SK-N-SH (cell line): ENCODE measurements at regions not wholly inside any gene's neighbourhood (a gene's known extent, or its start where the extent isn't known, plus 50 kb on each side); places are given as distances from the start of the nearest gene placed in this dataset.

ENCODE experiments used
- CTCF ChIA-PET: fragments of 300-600, 350-600 bp; formaldehyde crosslinking; extraction: SDS; loops from one replicate; lab custom pipeline; 2021; lab: Yijun Ruan, JAX
- POLR2A ChIA-PET: fragments of 350-600 bp; sonication (Branson Sonifier 250); formaldehyde crosslinking; extraction: SDS; loops from one replicate; lab custom pipeline; 2020; ENCODE audit warnings: antibody characterized with exemption, inconsistent platforms; lab: Yijun Ruan, JAX
- DNase-seq: peaks from one replicate; pipeline ENCODE4 v3.0.0; 2012
- H2AFZ ChIP-seq: fragments of 200-600 bp; sonication (generic); 2 replicates; pipeline ENCODE4 v1.8.1; 2016; ENCODE audit warnings: antibody characterized with exemption, mild to moderate bottlenecking, low read depth
- H3F3A ChIP-seq: fragments of 200-600 bp; sonication (generic); replicated peaks from 2 replicates; pipeline ENCODE3; 2016; ENCODE audit warnings: antibody characterized with exemption, mild to moderate bottlenecking; ENCODE audit not compliant: insufficient read depth
- H3K27ac ChIP-seq, 2 experiments: fragments of 200-500 bp in 1 of 2; fragments of 200-600 bp in 1 of 2; sonication (Bioruptor generic) in 1 of 2; sonication (generic), shearing (Covaris generic) in 1 of 2; 2 replicates each; pipeline versions ENCODE4 v1.5.1 to v1.6.1; 2014 to 2016; ENCODE audit warnings: low read depth in 2 of 2, inconsistent platforms in 1 of 2, low read length in 1 of 2, mild to moderate bottlenecking in 1 of 2, mixed read lengths in 1 of 2
- H3K27me3 ChIP-seq: fragments of 200-600 bp; sonication (generic), shearing (Covaris generic); 2 replicates; pipeline ENCODE4 v1.6.1; 2016; ENCODE audit warnings: mixed run types; ENCODE audit not compliant: insufficient read depth
- H3K36me3 ChIP-seq, 2 experiments: fragments of 200-500 bp in 1 of 2; fragments of 200-600 bp in 1 of 2; sonication (Bioruptor generic) in 1 of 2; sonication (generic) in 1 of 2; replicated peaks in 1 of 2; 2 replicates each; pipeline versions ENCODE3 to v1.5.1; 2014 to 2016; ENCODE audit warnings: low read length in 1 of 2, mild to moderate bottlenecking in 1 of 2; ENCODE audit not compliant: insufficient read depth in 2 of 2, control insufficient read depth in 1 of 2
- H3K4me1 ChIP-seq, 2 experiments: fragments of 200-500 bp in 1 of 2; fragments of 200-600 bp in 1 of 2; sonication (Bioruptor generic) in 1 of 2; sonication (generic), shearing (Covaris generic) in 1 of 2; 2 replicates each; pipeline versions ENCODE4 v1.5.1 to v1.6.1; 2014 to 2016; ENCODE audit warnings: low read depth in 1 of 2, low read length in 1 of 2, mixed run types in 1 of 2; ENCODE audit not compliant: insufficient read depth in 2 of 2, control insufficient read depth in 1 of 2
- H3K4me2 ChIP-seq: fragments of 200-600 bp; sonication (generic), shearing (Covaris generic); 2 replicates; pipeline ENCODE4 v1.6.1; 2017; ENCODE audit warnings: mixed run types
- H3K4me3 ChIP-seq, 2 experiments: fragments of 200-500 bp in 1 of 2; fragments of 200-600 bp in 1 of 2; sonication (Bioruptor generic) in 1 of 2; sonication (generic), shearing (Covaris generic) in 1 of 2; 2 replicates each; pipeline versions ENCODE4 v1.5.1 to v1.8.1; 2014 to 2016; ENCODE audit warnings: low read depth in 2 of 2, inconsistent platforms in 1 of 2, low read length in 1 of 2, mild to moderate bottlenecking in 1 of 2, mixed read lengths in 1 of 2, moderate library complexity in 1 of 2
- H3K79me2 ChIP-seq: fragments of 200-600 bp; sonication (generic); 2 replicates; pipeline ENCODE4 v1.8.1; 2017; ENCODE audit warnings: mild to moderate bottlenecking; ENCODE audit not compliant: insufficient read depth
- H3K9ac ChIP-seq: fragments of 200-600 bp; sonication (generic); 2 replicates; pipeline ENCODE4 v1.6.1; 2017; ENCODE audit warnings: mixed run types
- H3K9me2 ChIP-seq: fragments of 200-600 bp; sonication (generic); 2 replicates; pipeline ENCODE4 v1.6.1; 2017; ENCODE audit warnings: mixed run types
- H3K9me3 ChIP-seq: fragments of 200-600 bp; sonication (generic); 2 replicates; pipeline ENCODE4 v1.6.1; 2017; ENCODE audit warnings: mixed run types, mild to moderate bottlenecking, moderate library complexity
- H4K20me1 ChIP-seq: fragments of 200-600 bp; sonication (generic); 2 replicates; pipeline ENCODE4 v1.6.1; 2017; ENCODE audit warnings: mild to moderate bottlenecking, mixed run types; ENCODE audit not compliant: insufficient read depth
- CTCF ChIP-seq: fragments of 200-600 bp; sonication (generic); IDR thresholded peaks from 2 replicates; pipeline ENCODE4 v1.6.1; 2017; ENCODE audit warnings: antibody characterized with exemption, mild to moderate bottlenecking, moderate library complexity
- FOXJ3 ChIP-seq: sonication (generic); formaldehyde crosslinking; IDR thresholded peaks from 2 replicates; pipeline ENCODE4 v1.5.1; 2020; ENCODE audit warnings: mild to moderate bottlenecking, missing genetic modification reagents
- FOXM1 ChIP-seq: IDR thresholded peaks from 2 replicates; pipeline ENCODE4 v1.4.0; 2012; ENCODE audit warnings: low read depth, mild to moderate bottlenecking
- GABPA ChIP-seq: IDR thresholded peaks from 2 replicates; pipeline ENCODE4 v1.4.0; 2012; ENCODE audit warnings: low read depth, mild to moderate bottlenecking
- GATA2 ChIP-seq: sonication (generic); formaldehyde crosslinking; IDR thresholded peaks from 2 replicates; pipeline ENCODE4 v1.5.0; 2020; ENCODE audit warnings: mild to moderate bottlenecking, missing genetic modification reagents
- JUND ChIP-seq: IDR thresholded peaks from 2 replicates; pipeline ENCODE4 v1.4.0; 2012
- MXI1 ChIP-seq: IDR thresholded peaks from 2 replicates; pipeline ENCODE4 v1.6.1; 2012; ENCODE audit warnings: mild to moderate bottlenecking, low read depth, low read length, improper control_type of control experiment
- NFIC ChIP-seq: IDR thresholded peaks from 2 replicates; pipeline ENCODE4 v1.4.0; 2012; ENCODE audit warnings: borderline replicate concordance
- NRF1 ChIP-seq: IDR thresholded peaks from 2 replicates; pipeline ENCODE4 v1.6.1; 2012; ENCODE audit warnings: low read depth, mild to moderate bottlenecking, low read length
- POLR2AphosphoS5 ChIP-seq: IDR thresholded peaks from 2 replicates; pipeline ENCODE4 v1.6.1; 2012; ENCODE audit warnings: low read depth, low read length
- RAD21 ChIP-seq: IDR thresholded peaks from 2 replicates; pipeline ENCODE4 v1.6.1; 2012; ENCODE audit warnings: mild to moderate bottlenecking, low read length
- RCOR1 ChIP-seq: fragments of 150-350 bp; IDR thresholded peaks from 2 replicates; pipeline ENCODE4 v1.6.1; 2017; ENCODE audit warnings: antibody characterized with exemption, low read length
- REST ChIP-seq: IDR thresholded peaks from 2 replicates; pipeline ENCODE4 v1.6.1; 2012; ENCODE audit warnings: mild to moderate bottlenecking, low read depth, low read length, moderate library complexity
- RXRA ChIP-seq: IDR thresholded peaks from 2 replicates; pipeline ENCODE4 v1.4.0; 2012; ENCODE audit warnings: low read depth, mild to moderate bottlenecking, borderline replicate concordance
- SMC3 ChIP-seq: IDR thresholded peaks from 2 replicates; pipeline ENCODE4 v1.6.1; 2012; ENCODE audit warnings: low read depth, low read length, improper control_type of control experiment
- TCF12 ChIP-seq: IDR thresholded peaks from 2 replicates; pipeline ENCODE4 v1.4.0; 2012
- TEAD4 ChIP-seq: IDR thresholded peaks from 2 replicates; pipeline ENCODE4 v1.4.0; 2012; ENCODE audit warnings: mild to moderate bottlenecking, borderline replicate concordance; ENCODE audit not compliant: insufficient read depth
- USF1 ChIP-seq: IDR thresholded peaks from 2 replicates; pipeline ENCODE4 v1.4.0; 2012; ENCODE audit warnings: low read depth, borderline replicate concordance
- YY1 ChIP-seq: IDR thresholded peaks from 2 replicates; pipeline ENCODE4 v1.4.0; 2012; ENCODE audit warnings: low read depth, mild to moderate bottlenecking
- ZBTB33 ChIP-seq: IDR thresholded peaks from 2 replicates; pipeline ENCODE4 v1.4.0; 2012; ENCODE audit warnings: low read depth, borderline replicate concordance
- WGBS: methylation state at CpG from one replicate; pipeline ENCODE4 v1.1.6; 2017; ENCODE audit warnings: low lambda C conversion rate; 5-methylcytosine and 5-hydroxymethylcytosine counted together

DNA sequence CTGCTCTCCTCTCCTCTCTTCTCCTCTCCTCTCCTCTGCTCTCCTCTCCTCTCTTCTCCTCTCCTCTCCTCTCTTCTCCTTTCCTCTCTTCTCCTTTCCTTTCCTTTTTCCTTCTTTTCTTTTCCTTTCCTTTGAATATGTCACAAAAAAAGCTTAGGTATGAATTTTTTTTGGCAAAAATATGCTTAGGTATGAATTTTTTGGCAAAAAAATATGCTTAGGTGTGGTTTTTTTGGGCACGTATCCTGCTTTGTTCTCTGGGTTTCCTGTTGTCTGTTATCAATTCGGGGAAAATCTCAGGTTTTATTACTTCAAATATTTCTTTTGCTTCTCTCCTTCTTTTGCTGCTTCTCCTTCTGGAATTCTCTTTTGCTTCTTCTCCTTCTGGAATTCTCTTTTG, 155.5 kb upstream of the PMEPA1 start (continued):
- TF ChIP-seq ZBTB33: no peak
- TF ChIP-seq GABPA: no peak
- TF ChIP-seq CTCF: no peak
- TF ChIP-seq YY1: no peak
- no peak for TF ChIP-seq RAD21
- no peak for TF ChIP-seq NFIC
- no peak for TF ChIP-seq USF1
- no peak for TF ChIP-seq JUND
- TF ChIP-seq POLR2AphosphoS5: no peak
- TF ChIP-seq FOXJ3: no peak
- TF ChIP-seq, all 33 proteins: peak for 0

DNA sequence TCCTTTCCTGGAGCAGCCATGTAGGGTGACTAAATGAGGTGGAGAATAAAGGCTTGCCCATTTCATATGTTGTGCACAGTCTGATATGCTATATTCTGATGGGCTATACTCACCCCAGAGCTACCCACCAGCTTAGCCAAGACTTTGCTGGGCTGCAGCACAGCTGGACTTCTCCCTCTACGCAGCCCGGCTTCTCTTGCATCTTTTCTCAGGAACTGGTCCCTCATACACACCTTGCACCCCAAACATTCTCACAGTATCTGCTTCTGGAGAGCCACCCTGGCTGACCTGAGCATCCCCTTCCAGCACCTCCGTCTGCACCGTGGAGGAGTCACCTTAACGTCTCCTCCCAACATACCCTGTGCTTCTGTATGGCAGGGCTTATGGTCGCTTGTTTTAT, 150.8 kb upstream of the PMEPA1 start:
- no peak overlapping the region for H3K4me2 ChIP-seq
- H3K27ac ChIP-seq: no peak overlapping the region
- H3K4me3 ChIP-seq: no peak overlapping the region
- H3K9me2 ChIP-seq: no peaks in the 10 kb centered on the region
- 67% methylated on average over 6 of the region's 6 CpGs for WGBS
- DNase-seq: no peak
- no peaks in the 10 kb centered on the region for H3K4me1 ChIP-seq
- no peak overlapping the region for H2AFZ ChIP-seq
- no peaks in the 10 kb centered on the region for H3F3A ChIP-seq
- H3K36me3 ChIP-seq: no peaks in the 10 kb centered on the region
- no peaks in the 10 kb centered on the region for H3K9me3 ChIP-seq
- H3K27me3 ChIP-seq: no peaks in the 10 kb centered on the region
- H4K20me1 ChIP-seq: no peaks in the 10 kb centered on the region
- no peaks in the 10 kb centered on the region for H3K79me2 ChIP-seq
- TF ChIP-seq USF1 (no peak), NRF1 (no peak), TCF12 (no peak), NFIC (no peak), CTCF (no peak), TEAD4 (no peak), RCOR1 (no peak), FOXM1 (no peak), SMC3 (no peak), FOXJ3 (no peak), RXRA (no peak), MXI1 (no peak), JUND (no peak), REST (no peak), GATA2 (CRISPR knock-in tag) (no peak)
- CTCF ChIA-PET: no interaction called here
- H3K9ac ChIP-seq: no peak overlapping the region
- POLR2A ChIA-PET: no interaction called here
